HEK293 (cell line): ENCODE measurements at regions not wholly inside any gene's neighbourhood (a gene's known extent, or its start where the extent isn't known, plus 50 kb on each side); places are given as distances from the start of the nearest gene placed in this dataset.

ENCODE experiments used
- CTCF ChIA-PET: fragments of 350-600 bp; formaldehyde crosslinking; extraction: SDS; loops from one replicate; lab custom pipeline; 2021; ENCODE audit warnings: antibody characterized with exemption; lab: Yijun Ruan, JAX
- POLR2A ChIA-PET: fragments of 300-600 bp; formaldehyde crosslinking; extraction: SDS; loops from one replicate; lab custom pipeline; 2020; ENCODE audit warnings: antibody characterized with exemption, inconsistent platforms; lab: Yijun Ruan, JAX
- H3K27ac ChIP-seq: fragments of 200-500 bp; sonication (Bioruptor generic); 2 replicates; pipeline ENCODE4 v1.5.1; 2014; ENCODE audit warnings: low read depth, low read length, control low read depth, inconsistent platforms; ENCODE audit errors: extremely low read depth
- H3K36me3 ChIP-seq, 2 experiments: fragments of 200-500 bp in 1 of 2; sonication (Bioruptor generic) in 1 of 2; 1 replicate in 1 of 2; 2 replicates in 1 of 2; pipeline ENCODE4 v1.5.1; 2014 to 2017; ENCODE audit warnings: inconsistent platforms in 2 of 2, low read length in 2 of 2; ENCODE audit not compliant: control insufficient read depth in 2 of 2, insufficient read depth in 1 of 2
- H3K4me1 ChIP-seq: fragments of 200-500 bp; sonication (Bioruptor generic); 2 replicates; pipeline ENCODE4 v1.5.1; 2014; ENCODE audit warnings: mild to moderate bottlenecking, low read length, inconsistent platforms; ENCODE audit not compliant: control insufficient read depth, insufficient read depth
- H3K4me3 ChIP-seq: 2 replicates; pipeline ENCODE4 v1.5.1; 2011; ENCODE audit warnings: low read depth, mild to moderate bottlenecking, control low read depth, low read length, moderate library complexity
- H3K9me3 ChIP-seq: fragments of 200-500 bp; sonication (Bioruptor generic); 2 replicates; pipeline ENCODE4 v1.5.1; 2014; ENCODE audit warnings: low read depth, low read length, inconsistent platforms; ENCODE audit not compliant: control insufficient read depth, insufficient read depth
- GLI4 ChIP-seq: fragments of 450-650 bp; formaldehyde crosslinking; IDR thresholded peaks from 2 replicates; pipeline ENCODE4 v1.5.1; 2016; ENCODE audit warnings: missing biosample characterization, missing genetic modification characterization
- HOXC10 ChIP-seq: sonication (generic); formaldehyde crosslinking; IDR thresholded peaks from 2 replicates; pipeline ENCODE4 v1.8.1; 2023; ENCODE audit warnings: mild to moderate bottlenecking, missing genetic modification reagents
- KLF1 ChIP-seq: fragments of 450-650 bp; formaldehyde crosslinking; IDR thresholded peaks from 2 replicates; pipeline ENCODE4 v1.5.1; 2016; ENCODE audit warnings: missing biosample characterization, missing genetic modification characterization
- KLF8 ChIP-seq: fragments of 450-650 bp; formaldehyde crosslinking; IDR thresholded peaks from 2 replicates; pipeline ENCODE4 v1.5.1; 2016; ENCODE audit warnings: missing biosample characterization, missing genetic modification characterization
- KLF9 ChIP-seq: fragments of 450-650 bp; formaldehyde crosslinking; IDR thresholded peaks from 2 replicates; pipeline ENCODE4 v1.5.1; 2016; ENCODE audit warnings: missing biosample characterization, missing genetic modification characterization, low read depth
- TRIM28 ChIP-seq: IDR thresholded peaks from 2 replicates; pipeline ENCODE4 v1.6.1; 2011; ENCODE audit warnings: low read length, control low read depth, borderline replicate concordance
- WT1 ChIP-seq: fragments of 450-650 bp; formaldehyde crosslinking; IDR thresholded peaks from 2 replicates; pipeline ENCODE4 v1.5.1; 2016; ENCODE audit warnings: missing biosample characterization, missing genetic modification characterization
- YY1 ChIP-seq: fragments of 450-650 bp; formaldehyde crosslinking; IDR thresholded peaks from 2 replicates; pipeline ENCODE4 v1.5.1; 2018; ENCODE audit warnings: missing biosample characterization, missing genetic modification characterization
- ZBTB20 ChIP-seq: fragments of 450-650 bp; formaldehyde crosslinking; IDR thresholded peaks from 2 replicates; pipeline ENCODE4 v1.5.1; 2016; ENCODE audit warnings: missing biosample characterization, missing genetic modification characterization
- ZNF350 ChIP-seq: fragments of 450-650 bp; formaldehyde crosslinking; IDR thresholded peaks from 2 replicates; pipeline ENCODE4 v1.5.0; 2017; ENCODE audit warnings: missing biosample characterization, mild to moderate bottlenecking, missing genetic modification characterization
- ZNF354C ChIP-seq: fragments of 450-650 bp; formaldehyde crosslinking; IDR thresholded peaks from 2 replicates; pipeline ENCODE4 v1.5.1; 2016; ENCODE audit warnings: missing biosample characterization, missing genetic modification characterization, low read depth, borderline replicate concordance
- ZNF404 ChIP-seq: fragments of 450-650 bp; formaldehyde crosslinking; IDR thresholded peaks from 2 replicates; pipeline ENCODE4 v1.5.1; 2017; ENCODE audit warnings: missing biosample characterization, missing genetic modification characterization
- ZNF530 ChIP-seq: fragments of 450-650 bp; formaldehyde crosslinking; IDR thresholded peaks from 2 replicates; pipeline ENCODE4 v1.5.1; 2016; ENCODE audit warnings: low read depth, missing biosample characterization, missing genetic modification characterization
- ZNF549 ChIP-seq: fragments of 450-650 bp; IDR thresholded peaks from 2 replicates; pipeline ENCODE4 v1.5.1; 2018; ENCODE audit warnings: missing biosample characterization, missing genetic modification characterization, mild to moderate bottlenecking, inconsistent platforms, moderate library complexity
- ZNF560 ChIP-seq: fragments of 450-650 bp; formaldehyde crosslinking; IDR thresholded peaks from 2 replicates; pipeline ENCODE4 v1.5.1; 2017; ENCODE audit warnings: missing biosample characterization, missing genetic modification characterization, borderline replicate concordance
- ZNF585B ChIP-seq: fragments of 450-650 bp; formaldehyde crosslinking; IDR thresholded peaks from 2 replicates; pipeline ENCODE4 v1.5.1; 2016; ENCODE audit warnings: missing biosample characterization, missing genetic modification characterization
- ZNF701 ChIP-seq: fragments of 450-650 bp; formaldehyde crosslinking; IDR thresholded peaks from 2 replicates; pipeline ENCODE4 v1.5.1; 2016; ENCODE audit warnings: missing biosample characterization, missing genetic modification characterization
- ZNF785 ChIP-seq: fragments of 450-650 bp; formaldehyde crosslinking; IDR thresholded peaks from 2 replicates; pipeline ENCODE4 v1.5.1; 2016; ENCODE audit warnings: missing biosample characterization, missing genetic modification characterization
- ZNF792 ChIP-seq: fragments of 450-650 bp; formaldehyde crosslinking; IDR thresholded peaks from 2 replicates; pipeline ENCODE4 v1.5.1; 2016; ENCODE audit warnings: missing biosample characterization, missing genetic modification characterization
- TF ChIP-seq, protein P1 (sequence below): fragments of 450-650 bp; formaldehyde crosslinking; IDR thresholded peaks from 2 replicates; pipeline ENCODE4 v1.5.1; 2016; ENCODE audit warnings: missing biosample characterization, missing genetic modification characterization
- TF ChIP-seq, protein P2 (sequence below): IDR thresholded peaks from 2 replicates; pipeline ENCODE4 v1.6.1; 2011; ENCODE audit warnings: mild to moderate bottlenecking, low read depth, low read length, borderline replicate concordance
- TF ChIP-seq, protein P3 (sequence below): fragments of 450-650 bp; formaldehyde crosslinking; IDR thresholded peaks from 2 replicates; pipeline ENCODE4 v1.5.1; 2016; ENCODE audit warnings: missing biosample characterization, missing genetic modification characterization
- TF ChIP-seq, protein P4 (sequence below): fragments of 450-650 bp; IDR thresholded peaks from 2 replicates; pipeline ENCODE4 v1.5.1; 2018; ENCODE audit warnings: missing biosample characterization, missing genetic modification characterization
- TF ChIP-seq, protein P5 (sequence below): fragments of 450-650 bp; formaldehyde crosslinking; IDR thresholded peaks from 2 replicates; pipeline ENCODE4 v1.5.1; 2016; ENCODE audit warnings: missing biosample characterization, missing genetic modification characterization, borderline replicate concordance

DNA sequence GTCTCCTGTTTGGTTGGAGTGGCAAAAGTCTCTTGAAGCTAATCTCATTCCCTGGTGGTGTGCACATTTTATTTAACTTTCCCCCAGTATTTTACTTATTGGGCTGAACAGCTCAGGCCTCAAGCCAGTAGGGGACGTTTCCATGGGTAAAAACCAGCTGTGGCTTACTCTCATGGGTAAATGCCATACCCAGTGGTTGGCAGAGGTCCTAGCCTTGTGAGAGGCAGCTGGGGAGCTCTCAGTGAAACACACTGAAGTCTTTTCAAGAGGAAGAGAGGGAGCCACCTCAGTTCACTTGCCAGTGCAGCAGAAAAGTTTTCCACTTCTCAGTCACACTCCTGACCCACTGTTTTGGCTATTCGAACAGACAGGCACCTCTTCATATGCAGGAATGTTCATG lies 1964.2 kb downstream of the ARAP2 start:
- no peaks in the 10 kb centered on the region for H3K36me3 ChIP-seq
- no peak overlapping the region for H3K4me3 ChIP-seq
- no peak overlapping the region for H3K27ac ChIP-seq
- no peaks in the 10 kb centered on the region for H3K4me1 ChIP-seq
- H3K9me3 ChIP-seq: no peaks in the 10 kb centered on the region
- CTCF ChIA-PET: no interaction called here
- POLR2A ChIA-PET: no interaction called here
- no peak for TF ChIP-seq HOXC10
- TF ChIP-seq KLF9 (tag by site-specific recombination): no peak
- TF ChIP-seq, protein P1, sequence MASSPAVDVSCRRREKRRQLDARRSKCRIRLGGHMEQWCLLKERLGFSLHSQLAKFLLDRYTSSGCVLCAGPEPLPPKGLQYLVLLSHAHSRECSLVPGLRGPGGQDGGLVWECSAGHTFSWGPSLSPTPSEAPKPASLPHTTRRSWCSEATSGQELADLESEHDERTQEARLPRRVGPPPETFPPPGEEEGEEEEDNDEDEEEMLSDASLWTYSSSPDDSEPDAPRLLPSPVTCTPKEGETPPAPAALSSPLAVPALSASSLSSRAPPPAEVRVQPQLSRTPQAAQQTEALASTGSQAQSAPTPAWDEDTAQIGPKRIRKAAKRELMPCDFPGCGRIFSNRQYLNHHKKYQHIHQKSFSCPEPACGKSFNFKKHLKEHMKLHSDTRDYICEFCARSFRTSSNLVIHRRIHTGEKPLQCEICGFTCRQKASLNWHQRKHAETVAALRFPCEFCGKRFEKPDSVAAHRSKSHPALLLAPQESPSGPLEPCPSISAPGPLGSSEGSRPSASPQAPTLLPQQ (tag by site-specific recombination): no peak
- no peak for TF ChIP-seq ZNF785 (tag by site-specific recombination)

DNA sequence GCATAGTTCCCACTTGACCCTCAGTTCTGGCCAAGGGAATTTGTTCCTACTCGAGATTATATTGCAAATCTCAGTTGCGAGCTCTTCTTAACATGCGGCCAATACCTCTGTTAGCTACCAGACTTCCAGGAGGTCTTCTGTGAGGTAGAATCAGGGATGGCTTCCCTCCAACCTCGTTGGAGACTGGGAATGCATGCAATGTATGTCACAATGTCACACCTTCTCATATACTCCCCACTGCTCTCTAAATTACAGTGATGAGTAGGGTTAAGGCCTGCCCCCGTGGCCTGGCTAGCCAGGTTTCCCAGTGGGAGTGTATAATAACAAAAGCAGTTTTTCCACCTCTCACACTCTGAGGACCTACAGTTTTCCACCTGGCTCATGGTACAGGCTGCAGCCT lies 1962.5 kb downstream of the ARAP2 start:
- Histone ChIP-seq H3K4me3 (no peak overlapping the region), H3K36me3 (no peaks in the 10 kb centered on the region), H3K4me1 (no peaks in the 10 kb centered on the region), H3K9me3 (no peaks in the 10 kb centered on the region), H3K27ac (no peak overlapping the region)
- CTCF ChIA-PET: no interaction called here
- TF ChIP-seq ZBTB20 (tag by site-specific recombination) (no peak), TRIM28 (no peak), ZNF701 (tag by site-specific recombination) (no peak), KLF8 (tag by site-specific recombination) (no peak), ZNF354C (no peak), ZNF585B (no peak), KLF1 (tag by site-specific recombination) (no peak), ZNF404 (tag by site-specific recombination) (no peak), GLI4 (tag by site-specific recombination) (no peak), WT1 (tag by site-specific recombination) (no peak), YY1 (tag by site-specific recombination) (no peak), ZNF549 (no peak), ZNF560 (tag by site-specific recombination) (no peak), ZNF792 (tag by site-specific recombination) (no peak), ZNF350 (tag by site-specific recombination) (no peak), ZNF530 (tag by site-specific recombination) (no peak)
- TF ChIP-seq, protein P2, sequence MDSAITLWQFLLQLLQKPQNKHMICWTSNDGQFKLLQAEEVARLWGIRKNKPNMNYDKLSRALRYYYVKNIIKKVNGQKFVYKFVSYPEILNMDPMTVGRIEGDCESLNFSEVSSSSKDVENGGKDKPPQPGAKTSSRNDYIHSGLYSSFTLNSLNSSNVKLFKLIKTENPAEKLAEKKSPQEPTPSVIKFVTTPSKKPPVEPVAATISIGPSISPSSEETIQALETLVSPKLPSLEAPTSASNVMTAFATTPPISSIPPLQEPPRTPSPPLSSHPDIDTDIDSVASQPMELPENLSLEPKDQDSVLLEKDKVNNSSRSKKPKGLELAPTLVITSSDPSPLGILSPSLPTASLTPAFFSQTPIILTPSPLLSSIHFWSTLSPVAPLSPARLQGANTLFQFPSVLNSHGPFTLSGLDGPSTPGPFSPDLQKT: no peak
- TF ChIP-seq, protein P3, sequence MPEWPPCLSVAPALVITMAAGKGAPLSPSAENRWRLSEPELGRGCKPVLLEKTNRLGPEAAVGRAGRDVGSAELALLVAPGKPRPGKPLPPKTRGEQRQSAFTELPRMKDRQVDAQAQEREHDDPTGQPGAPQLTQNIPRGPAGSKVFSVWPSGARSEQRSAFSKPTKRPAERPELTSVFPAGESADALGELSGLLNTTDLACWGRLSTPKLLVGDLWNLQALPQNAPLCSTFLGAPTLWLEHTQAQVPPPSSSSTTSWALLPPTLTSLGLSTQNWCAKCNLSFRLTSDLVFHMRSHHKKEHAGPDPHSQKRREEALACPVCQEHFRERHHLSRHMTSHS: no peak
- TF ChIP-seq, protein P4, sequence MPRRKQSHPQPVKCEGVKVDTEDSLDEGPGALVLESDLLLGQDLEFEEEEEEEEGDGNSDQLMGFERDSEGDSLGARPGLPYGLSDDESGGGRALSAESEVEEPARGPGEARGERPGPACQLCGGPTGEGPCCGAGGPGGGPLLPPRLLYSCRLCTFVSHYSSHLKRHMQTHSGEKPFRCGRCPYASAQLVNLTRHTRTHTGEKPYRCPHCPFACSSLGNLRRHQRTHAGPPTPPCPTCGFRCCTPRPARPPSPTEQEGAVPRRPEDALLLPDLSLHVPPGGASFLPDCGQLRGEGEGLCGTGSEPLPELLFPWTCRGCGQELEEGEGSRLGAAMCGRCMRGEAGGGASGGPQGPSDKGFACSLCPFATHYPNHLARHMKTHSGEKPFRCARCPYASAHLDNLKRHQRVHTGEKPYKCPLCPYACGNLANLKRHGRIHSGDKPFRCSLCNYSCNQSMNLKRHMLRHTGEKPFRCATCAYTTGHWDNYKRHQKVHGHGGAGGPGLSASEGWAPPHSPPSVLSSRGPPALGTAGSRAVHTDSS: no peak
- TF ChIP-seq, protein P5, sequence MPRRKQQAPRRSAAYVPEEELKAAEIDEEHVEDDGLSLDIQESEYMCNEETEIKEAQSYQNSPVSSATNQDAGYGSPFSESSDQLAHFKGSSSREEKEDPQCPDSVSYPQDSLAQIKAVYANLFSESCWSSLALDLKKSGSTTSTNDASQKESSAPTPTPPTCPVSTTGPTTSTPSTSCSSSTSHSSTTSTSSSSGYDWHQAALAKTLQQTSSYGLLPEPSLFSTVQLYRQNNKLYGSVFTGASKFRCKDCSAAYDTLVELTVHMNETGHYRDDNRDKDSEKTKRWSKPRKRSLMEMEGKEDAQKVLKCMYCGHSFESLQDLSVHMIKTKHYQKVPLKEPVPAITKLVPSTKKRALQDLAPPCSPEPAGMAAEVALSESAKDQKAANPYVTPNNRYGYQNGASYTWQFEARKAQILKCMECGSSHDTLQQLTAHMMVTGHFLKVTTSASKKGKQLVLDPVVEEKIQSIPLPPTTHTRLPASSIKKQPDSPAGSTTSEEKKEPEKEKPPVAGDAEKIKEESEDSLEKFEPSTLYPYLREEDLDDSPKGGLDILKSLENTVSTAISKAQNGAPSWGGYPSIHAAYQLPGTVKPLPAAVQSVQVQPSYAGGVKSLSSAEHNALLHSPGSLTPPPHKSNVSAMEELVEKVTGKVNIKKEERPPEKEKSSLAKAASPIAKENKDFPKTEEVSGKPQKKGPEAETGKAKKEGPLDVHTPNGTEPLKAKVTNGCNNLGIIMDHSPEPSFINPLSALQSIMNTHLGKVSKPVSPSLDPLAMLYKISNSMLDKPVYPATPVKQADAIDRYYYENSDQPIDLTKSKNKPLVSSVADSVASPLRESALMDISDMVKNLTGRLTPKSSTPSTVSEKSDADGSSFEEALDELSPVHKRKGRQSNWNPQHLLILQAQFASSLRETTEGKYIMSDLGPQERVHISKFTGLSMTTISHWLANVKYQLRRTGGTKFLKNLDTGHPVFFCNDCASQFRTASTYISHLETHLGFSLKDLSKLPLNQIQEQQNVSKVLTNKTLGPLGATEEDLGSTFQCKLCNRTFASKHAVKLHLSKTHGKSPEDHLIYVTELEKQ (tag by site-specific recombination): no peak
- POLR2A ChIA-PET: no interaction called here
